ENCODE measurements at regions not wholly inside any gene's neighbourhood (a gene's known extent, or its start where the extent isn't known, plus 50 kb on each side); places are given as distances from the start of the nearest gene placed in this dataset.
A peak's percentile ranks its signal among the peaks of the same experiment; 100 is the strongest.

DNA sequence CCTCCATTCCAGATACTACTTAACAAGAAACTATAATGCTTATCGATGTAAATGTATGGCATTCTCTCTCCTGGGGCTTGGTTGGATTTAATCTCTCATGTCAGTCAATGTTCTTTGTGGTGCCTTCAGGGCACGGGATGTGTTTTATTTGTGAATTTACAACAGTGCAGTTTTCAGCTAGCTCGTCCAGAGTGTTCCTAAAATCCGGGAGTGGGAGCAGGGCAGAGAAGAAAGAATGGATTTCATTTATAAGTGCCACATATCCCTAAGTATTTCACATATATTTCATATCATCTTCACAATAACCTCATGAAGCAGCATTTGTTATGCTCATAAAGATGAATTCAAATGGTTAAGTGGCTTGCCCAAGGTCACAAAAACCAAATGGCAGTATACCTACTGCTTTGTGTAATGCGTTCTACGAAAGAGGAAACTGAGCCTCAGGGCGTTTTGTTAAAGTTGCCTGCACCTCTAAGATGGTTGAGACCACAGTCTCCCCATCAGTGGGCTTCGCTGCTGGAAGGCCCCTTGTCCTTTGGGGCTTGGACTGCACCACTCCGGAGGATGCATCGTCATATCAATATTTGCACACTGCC is 134.7 kb upstream of the MGAT5 start:
- peak overlapping the region; percentile 93 for H2AFZ ChIP-seq (ENCODE audit: insufficient read depth, low read depth, low read length, poor library complexity, severe bottlenecking)
- intact Hi-C loops (cut with micrococcal nuclease) = loop anchor here (2.0 to 5.0 kb wide), 7 partner anchors 62 to 798 kb away; partner anchors contain the start of gene CCNT2
- H3K9me3 Mint-ChIP-seq (ENCODE audit: insufficient read depth) = no peaks in the 10 kb centered on the region
- POLR2A ChIA-PET = interaction anchor here (0.5 to 4.6 kb wide), 5 partner anchors 9 to 293 kb away, joined by 3 to 23 read pairs (median 7); no protein-coding TSS in a partner anchor
- CTCF ChIA-PET = interaction anchor here (0.7 to 14.5 kb wide), 76 partner anchors 9 to 779 kb away, joined by 3 to 398 read pairs (median 5); partner anchors contain the start of gene MGAT5
- peak overlapping the region; percentile 94 for H3K4me3 Mint-ChIP-seq
- WGBS (ENCODE audit: insufficient coverage) = 4% methylated on average over 6 of the region's 10 CpGs
- no peaks in the 10 kb centered on the region for H3K9me3 ChIP-seq (ENCODE audit: control extremely low read depth in 1 of 3, control insufficient read depth in 2 of 3, insufficient read depth in 1 of 3, low read length in 2 of 3)
- peak overlapping the region in 1 of 2 donors; percentile 85 for H3K27ac ChIP-seq (ENCODE audit: low read length in 2 of 2)
- H3K27ac Mint-ChIP-seq = peak overlapping the region; percentile 97
- H3K9ac ChIP-seq (ENCODE audit: low read length) = peak overlapping the region; percentile 84
- no peak for DNase-seq
- H3K79me2 ChIP-seq (ENCODE audit: control insufficient read depth, insufficient read depth, low read length) = peaks cover 54% of the 10 kb centered on the region
- H3K27me3 Mint-ChIP-seq = no peaks in the 10 kb centered on the region
- H3K36me3 ChIP-seq (replicated peaks in 1 of 2; ENCODE audit: control extremely low read depth in 1 of 2, control insufficient read depth in 1 of 2, extremely low read depth in 1 of 2, insufficient read depth in 2 of 2, low read length in 1 of 2) = no peaks in the 10 kb centered on the region
- peak; percentile 11 for ATAC-seq (ENCODE audit: low read depth)
- peak overlapping the region; percentile 82 for H3K4me2 ChIP-seq (replicated peaks; ENCODE audit: low read depth, low read length, poor library complexity, severe bottlenecking)
- peaks cover 41% of the 10 kb centered on the region for H4K20me1 ChIP-seq (ENCODE audit: control insufficient read depth, insufficient read depth, low read length, poor library complexity, severe bottlenecking)
- no peak for TF ChIP-seq EZH2 (IDR thresholded peaks at IDR 0.05; ENCODE audit: borderline replicate concordance, insufficient read depth, low read depth, low read length, poor library complexity, severe bottlenecking)
- H3K4me1 ChIP-seq (ENCODE audit: control insufficient read depth in 2 of 2, insufficient read depth in 2 of 2, low read length in 2 of 2) = peaks cover 41 to 45% of the 10 kb centered on the region in 2 donors
- H3K4me3 ChIP-seq (ENCODE audit: control extremely low read depth in 1 of 5, extremely low read depth in 1 of 5, insufficient read depth in 1 of 5, low read depth in 2 of 5, low read length in 4 of 5) = peak overlapping the region; percentile 73 to 94 (median 83)
- peaks cover 43% of the 10 kb centered on the region for H3K4me1 Mint-ChIP-seq
- H3K27me3 ChIP-seq (replicated peaks in 1 of 4; ENCODE audit: control extremely low read depth in 1 of 4, control insufficient read depth in 3 of 4, insufficient read depth in 4 of 4, low read length in 3 of 4) = no peaks in the 10 kb centered on the region

DNA sequence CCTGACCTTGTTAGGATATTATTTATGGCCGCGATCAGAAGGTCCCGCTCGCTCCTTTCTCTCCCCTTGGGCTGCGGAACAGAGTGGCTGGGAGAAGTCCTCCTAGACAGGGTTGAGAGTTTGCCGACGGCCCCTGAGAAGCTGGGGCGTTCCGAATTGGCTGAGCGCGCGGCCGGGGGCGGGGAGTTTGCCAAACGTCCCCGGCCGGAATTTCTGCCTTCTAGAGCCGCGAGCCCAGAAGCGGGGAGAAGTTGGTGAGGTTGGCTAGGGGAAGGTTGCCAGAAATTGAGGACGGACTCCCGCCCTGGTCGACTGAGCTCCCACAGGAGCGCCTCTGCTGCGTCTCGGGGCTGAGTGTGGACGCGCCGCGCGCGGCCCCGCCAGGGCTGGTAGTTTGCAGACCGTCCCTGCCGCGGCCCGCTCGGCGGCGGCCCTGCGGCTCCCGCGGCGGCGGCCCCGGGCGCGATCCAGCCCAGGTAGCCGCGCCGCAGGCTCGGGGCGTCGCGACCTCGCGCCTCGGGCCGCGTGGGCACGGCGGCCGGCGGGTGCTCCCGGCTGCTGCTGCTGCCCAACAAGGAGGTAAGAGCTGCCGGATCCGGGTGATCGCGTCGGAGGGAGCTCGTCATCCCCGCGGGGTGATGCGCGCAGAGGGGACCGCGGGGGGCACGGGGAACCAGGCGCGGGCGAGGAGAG is 134.0 kb upstream of the MGAT5 start:
- no peak for TF ChIP-seq EZH2 (IDR thresholded peaks at IDR 0.05; ENCODE audit: borderline replicate concordance, insufficient read depth, low read depth, low read length, poor library complexity, severe bottlenecking)
- TF ChIP-seq, protein P1, sequence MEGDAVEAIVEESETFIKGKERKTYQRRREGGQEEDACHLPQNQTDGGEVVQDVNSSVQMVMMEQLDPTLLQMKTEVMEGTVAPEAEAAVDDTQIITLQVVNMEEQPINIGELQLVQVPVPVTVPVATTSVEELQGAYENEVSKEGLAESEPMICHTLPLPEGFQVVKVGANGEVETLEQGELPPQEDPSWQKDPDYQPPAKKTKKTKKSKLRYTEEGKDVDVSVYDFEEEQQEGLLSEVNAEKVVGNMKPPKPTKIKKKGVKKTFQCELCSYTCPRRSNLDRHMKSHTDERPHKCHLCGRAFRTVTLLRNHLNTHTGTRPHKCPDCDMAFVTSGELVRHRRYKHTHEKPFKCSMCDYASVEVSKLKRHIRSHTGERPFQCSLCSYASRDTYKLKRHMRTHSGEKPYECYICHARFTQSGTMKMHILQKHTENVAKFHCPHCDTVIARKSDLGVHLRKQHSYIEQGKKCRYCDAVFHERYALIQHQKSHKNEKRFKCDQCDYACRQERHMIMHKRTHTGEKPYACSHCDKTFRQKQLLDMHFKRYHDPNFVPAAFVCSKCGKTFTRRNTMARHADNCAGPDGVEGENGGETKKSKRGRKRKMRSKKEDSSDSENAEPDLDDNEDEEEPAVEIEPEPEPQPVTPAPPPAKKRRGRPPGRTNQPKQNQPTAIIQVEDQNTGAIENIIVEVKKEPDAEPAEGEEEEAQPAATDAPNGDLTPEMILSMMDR (IDR thresholded peaks at IDR 0.05) = no peak
- CTCF ChIA-PET = interaction anchor here (0.6 to 14.5 kb wide), 33 partner anchors 10 to 332 kb away, joined by 3 to 398 read pairs (median 5); partner anchors contain the start of gene MGAT5

More for the DNA sequence above, 134.0 kb upstream of the MGAT5 start:
- ATAC-seq (ENCODE audit: low read depth) = peak; percentile 63
- peaks cover 48% of the 10 kb centered on the region for H4K20me1 ChIP-seq (ENCODE audit: control insufficient read depth, insufficient read depth, low read length, poor library complexity, severe bottlenecking)
- Mint-ChIP-seq H3K27me3 (no peaks in the 10 kb centered on the region), H3K27ac (peak overlapping the region; percentile 97), H3K4me3 (peak overlapping the region; percentile 94), H3K4me1 (peaks cover 50% of the 10 kb centered on the region), H3K9me3 (ENCODE audit: insufficient read depth) (no peaks in the 10 kb centered on the region)
- H2AFZ ChIP-seq (ENCODE audit: insufficient read depth, low read depth, low read length, poor library complexity, severe bottlenecking) = peak overlapping the region; percentile 93
- intact Hi-C loops (cut with micrococcal nuclease) = loop anchor here (2.0 to 10.0 kb wide), 9 partner anchors 31 to 797 kb away; partner anchors contain the start of gene CCNT2
- peak overlapping the region; percentile 84 for H3K9ac ChIP-seq (ENCODE audit: low read length)
- no peaks in the 10 kb centered on the region for H3K9me3 ChIP-seq (ENCODE audit: control extremely low read depth in 1 of 3, control insufficient read depth in 2 of 3, insufficient read depth in 1 of 3, low read length in 2 of 3)
- DNase-seq = peak; percentile 91
- H3K4me3 ChIP-seq (ENCODE audit: control extremely low read depth in 1 of 5, extremely low read depth in 1 of 5, insufficient read depth in 1 of 5, low read depth in 2 of 5, low read length in 4 of 5) = peak overlapping the region; percentile 73 to 94 (median 83)
- WGBS (ENCODE audit: insufficient coverage) = under 1% methylated on average over 80 of the region's 81 CpGs
- H3K27ac ChIP-seq (ENCODE audit: low read length in 2 of 2) = peak overlapping the region; percentile 52 to 85
- POLR2A ChIA-PET = interaction anchor here (0.8 to 4.6 kb wide), 4 partner anchors 61 to 292 kb away, joined by 3 to 23 read pairs (median 6); no protein-coding TSS in a partner anchor
- peak overlapping the region; percentile 82 for H3K4me2 ChIP-seq (replicated peaks; ENCODE audit: low read depth, low read length, poor library complexity, severe bottlenecking)
- no peaks in the 10 kb centered on the region for H3K36me3 ChIP-seq (replicated peaks in 1 of 2; ENCODE audit: control extremely low read depth in 1 of 2, control insufficient read depth in 1 of 2, extremely low read depth in 1 of 2, insufficient read depth in 2 of 2, low read length in 1 of 2)
- H3K27me3 ChIP-seq (replicated peaks in 1 of 4; ENCODE audit: control extremely low read depth in 1 of 4, control insufficient read depth in 3 of 4, insufficient read depth in 4 of 4, low read length in 3 of 4) = no peaks in the 10 kb centered on the region
- H3K79me2 ChIP-seq (ENCODE audit: control insufficient read depth, insufficient read depth, low read length) = peaks cover 61% of the 10 kb centered on the region
- peaks cover 46 to 51% of the 10 kb centered on the region in 2 donors for H3K4me1 ChIP-seq (ENCODE audit: control insufficient read depth in 2 of 2, insufficient read depth in 2 of 2, low read length in 2 of 2)
